Liver (tissue), 7 donors: ENCODE measurements at regions not wholly inside any gene's neighbourhood (a gene's known extent, or its start where the extent isn't known, plus 50 kb on each side); places are given as distances from the start of the nearest gene placed in this dataset.

Experiments used
- DNase-seq: peaks from one replicate; pipeline ENCODE4 v3.0.0-alpha.2; 2017; ENCODE audit warnings: low spot score
- H3K27ac ChIP-seq, 2 donors: one replicate each; pipeline ENCODE4 v1.7.0; 2013; ENCODE audit warnings: inconsistent platforms in 2 of 2, low read length in 2 of 2, control low read depth in 1 of 2, low read depth in 1 of 2, mild to moderate bottlenecking in 1 of 2
- H3K27me3 ChIP-seq, 4 donors: one replicate each; pipeline versions ENCODE4 v1.6.1 to v1.7.0; 2013; ENCODE audit warnings: low read length in 3 of 4, inconsistent platforms in 1 of 4, mild to moderate bottlenecking in 1 of 4, moderate library complexity in 1 of 4; ENCODE audit not compliant: control insufficient read depth in 4 of 4, insufficient read depth in 4 of 4
- H3K36me3 ChIP-seq, 4 donors: one replicate each; pipeline versions ENCODE4 v1.6.1 to v1.7.0; 2013; ENCODE audit warnings: low read length in 3 of 4, mild to moderate bottlenecking in 3 of 4, low read depth in 1 of 4, moderate library complexity in 1 of 4; ENCODE audit not compliant: control insufficient read depth in 4 of 4, insufficient read depth in 3 of 4
- H3K4me1 ChIP-seq, 4 donors: one replicate each; pipeline versions ENCODE4 v1.6.1 to v1.7.0; 2013; ENCODE audit warnings: low read length in 3 of 4, mild to moderate bottlenecking in 3 of 4, moderate library complexity in 1 of 4; ENCODE audit not compliant: control insufficient read depth in 4 of 4, insufficient read depth in 4 of 4
- H3K4me3 ChIP-seq, 3 donors: one replicate each; pipeline versions ENCODE4 v1.6.1 to v1.7.0; 2013; ENCODE audit warnings: low read length in 3 of 3, control low read depth in 1 of 3, low read depth in 1 of 3, mild to moderate bottlenecking in 1 of 3
- H3K9ac ChIP-seq, 2 donors: one replicate each; pipeline ENCODE4 v1.7.0; 2013; ENCODE audit warnings: low read length in 2 of 2, mild to moderate bottlenecking in 2 of 2, moderate library complexity in 2 of 2, control low read depth in 1 of 2, low read depth in 1 of 2
- H3K9me3 ChIP-seq, 4 donors: one replicate each; pipeline versions ENCODE4 v1.6.1 to v1.7.0; 2013; ENCODE audit warnings: low read length in 3 of 4; ENCODE audit not compliant: control insufficient read depth in 4 of 4
- ATF3 ChIP-seq: IDR thresholded peaks from 2 replicates; pipeline ENCODE4 v1.6.1; 2016; ENCODE audit warnings: antibody characterized with exemption
- EGR1 ChIP-seq, 2 donors: IDR thresholded peaks; 2 replicates each; pipeline ENCODE4 v1.6.1; 2016 to 2018; ENCODE audit warnings: antibody characterized with exemption in 2 of 2, low read depth in 2 of 2
- FOXA1 ChIP-seq: IDR thresholded peaks from 2 replicates; pipeline ENCODE4 v1.6.1; 2016; ENCODE audit warnings: antibody characterized with exemption
- FOXA2 ChIP-seq: IDR thresholded peaks from 2 replicates; pipeline ENCODE4 v1.6.1; 2016; ENCODE audit warnings: antibody characterized with exemption
- GABPA ChIP-seq, 2 donors: IDR thresholded peaks in 1 of 2; conservative IDR thresholded peaks in 1 of 2; 2 replicates each; pipeline ENCODE4 v1.6.1; 2016; ENCODE audit warnings: antibody characterized with exemption in 2 of 2, mild to moderate bottlenecking in 1 of 2, moderate library complexity in 1 of 2
- HNF4A ChIP-seq, 2 donors: conservative IDR thresholded peaks; 2 replicates each; pipeline ENCODE4 v1.6.1; 2016; ENCODE audit warnings: antibody characterized with exemption in 2 of 2, mild to moderate bottlenecking in 2 of 2
- HNF4G ChIP-seq: IDR thresholded peaks from 2 replicates; pipeline ENCODE4 v1.6.1; 2016; ENCODE audit warnings: antibody characterized with exemption
- JUND ChIP-seq, 2 donors: IDR thresholded peaks; 2 replicates each; pipeline ENCODE4 v1.6.1; 2016; ENCODE audit warnings: antibody characterized with exemption in 2 of 2
- MAX ChIP-seq: IDR thresholded peaks from 2 replicates; pipeline ENCODE4 v1.6.1; 2016; ENCODE audit warnings: antibody characterized with exemption
- NR2F2 ChIP-seq: IDR thresholded peaks from 2 replicates; pipeline ENCODE4 v1.6.1; 2016; ENCODE audit warnings: antibody characterized with exemption
- RAD21 ChIP-seq, 2 donors: IDR thresholded peaks; 2 replicates each; pipeline ENCODE4 v1.6.1; 2016; ENCODE audit warnings: antibody characterized with exemption in 2 of 2, mild to moderate bottlenecking in 2 of 2
- REST ChIP-seq: IDR thresholded peaks from 2 replicates; pipeline ENCODE4 v1.6.1; 2016; ENCODE audit warnings: antibody characterized with exemption, mild to moderate bottlenecking
- RXRA ChIP-seq, 2 donors: IDR thresholded peaks; 2 replicates each; pipeline ENCODE4 v1.6.1; 2017 to 2018; ENCODE audit warnings: antibody characterized with exemption in 2 of 2, mild to moderate bottlenecking in 1 of 2
- SP1 ChIP-seq: IDR thresholded peaks from 2 replicates; pipeline ENCODE4 v1.6.1; 2018; ENCODE audit warnings: antibody characterized with exemption, mild to moderate bottlenecking
- TAF1 ChIP-seq: conservative IDR thresholded peaks from 2 replicates; pipeline ENCODE4 v1.6.1; 2016; ENCODE audit warnings: antibody characterized with exemption, mild to moderate bottlenecking
- YY1 ChIP-seq: IDR thresholded peaks from 2 replicates; pipeline ENCODE4 v1.6.1; 2016; ENCODE audit warnings: antibody characterized with exemption, mild to moderate bottlenecking
- ZBTB33 ChIP-seq: IDR thresholded peaks from 2 replicates; pipeline ENCODE4 v1.6.1; 2016; ENCODE audit warnings: antibody characterized with exemption
- WGBS: extraction: QIAGEN DNeasy Blood & Tissue Kit; methylation state at CpG from one replicate; pipeline ENCODE4 v1.1.7; 2013; 5-methylcytosine and 5-hydroxymethylcytosine counted together
- donor health status: healthy.
- donor health status: healthy.
- donor health status: healthy.
- donor health status: healthy.

GRCh38 chr1:219514728-219515127 lies 98.2 kb downstream of the ZC3H11B start:
- no peak for DNase-seq
- H3K4me3 ChIP-seq, result no peak overlapping the region
- no peaks in the 10 kb centered on the region for H3K36me3 ChIP-seq
- no peak overlapping the region for H3K27ac ChIP-seq
- TF ChIP-seq FOXA2, result no peak
- no peak for TF ChIP-seq RXRA (IDR thresholded peaks at IDR 0.05)
- no peak for TF ChIP-seq MAX
- no peak for TF ChIP-seq YY1
- no peak for TF ChIP-seq GABPA (IDR thresholded peaks at IDR 0.05 in 1 of 2, conservative IDR thresholded peaks at IDR 0.05 in 1 of 2)
- no peak for TF ChIP-seq FOXA1
- no peak for TF ChIP-seq ZBTB33
- no peak for TF ChIP-seq RAD21 (IDR thresholded peaks at IDR 0.05)
- no peak for TF ChIP-seq JUND (IDR thresholded peaks at IDR 0.05)
- TF ChIP-seq ATF3, result no peak
- TF ChIP-seq SP1, result no peak
- no peak for TF ChIP-seq REST
- no peak for TF ChIP-seq HNF4A (conservative IDR thresholded peaks at IDR 0.05)
- no peak for TF ChIP-seq EGR1 (IDR thresholded peaks at IDR 0.05; ENCODE audit: low read depth in 2 of 2)
- no peak for TF ChIP-seq HNF4G
- no peak for TF ChIP-seq NR2F2
- no peak for TF ChIP-seq TAF1
- H3K27me3 ChIP-seq, result no peaks in the 10 kb centered on the region
- no peaks in the 10 kb centered on the region for H3K4me1 ChIP-seq
- whole genome bisulfite sequencing, result 74% methylated on average over 3 of the region's 3 CpGs
- no peaks in the 10 kb centered on the region for H3K9me3 ChIP-seq
- no peak overlapping the region for H3K9ac ChIP-seq

GRCh38 chr1:219507437-219507836 lies 105.5 kb downstream of the ZC3H11B start:
- H3K9me3 ChIP-seq, result no peaks in the 10 kb centered on the region
- no peak for DNase-seq
- H3K27me3 ChIP-seq, result no peaks in the 10 kb centered on the region
- H3K9ac ChIP-seq, result no peak overlapping the region
- H3K27ac ChIP-seq, result no peak overlapping the region
- no peak overlapping the region for H3K4me3 ChIP-seq
- no peak for TF ChIP-seq RAD21 (IDR thresholded peaks at IDR 0.05)
- H3K4me1 ChIP-seq, result no peaks in the 10 kb centered on the region
- WGBS, result 75% methylated on average over 2 of the region's 2 CpGs
- H3K36me3 ChIP-seq, result no peaks in the 10 kb centered on the region
